AG09319 (cell line): ENCODE measurements at regions not wholly inside any gene's neighbourhood (a gene's known extent, or its start where the extent isn't known, plus 50 kb on each side); places are given as distances from the start of the nearest gene placed in this dataset.

ENCODE experiments used
- DNase-seq: peaks from one replicate; pipeline ENCODE4 v3.0.0-alpha.2; 2010; ENCODE audit warnings: low read depth; ENCODE audit errors: extremely low read depth
- CTCF ChIP-seq: IDR thresholded peaks from 2 replicates; pipeline ENCODE4 v1.5.1; 2011; ENCODE audit warnings: low read depth, mild to moderate bottlenecking, inconsistent platforms, low read length, moderate library complexity

- no peak for DNase-seq
- TF ChIP-seq CTCF = no peak
These were observed 117.8 kb downstream of the C16orf95 start for GRCh38 chr16:87199379-87199778.

GRCh38 chr16:87199901-87200300, 117.3 kb downstream of the C16orf95 start:
- TF ChIP-seq CTCF = no peak

GRCh38 chr16:87200637-87201036, 116.6 kb downstream of the C16orf95 start:
- no peak for DNase-seq
- TF ChIP-seq CTCF = no peak

More at GRCh38 chr16:87199901-87200300, 117.3 kb downstream of the C16orf95 start:
- no peak for DNase-seq

GRCh38 chr16:87201052-87201451, 116.1 kb downstream of the C16orf95 start:
- TF ChIP-seq CTCF = no peak
- DNase-seq = peak; percentile 93

- no peak for TF ChIP-seq CTCF
- DNase-seq = no peak
These were observed 115.4 kb downstream of the C16orf95 start for GRCh38 chr16:87201790-87202189.

- no peak for DNase-seq
- no peak for TF ChIP-seq CTCF
These were observed 114.8 kb downstream of the C16orf95 start for GRCh38 chr16:87202346-87202745.

GRCh38 chr16:87203060-87203656, 114.0 kb downstream of the C16orf95 start:
- peak; percentile 97 for TF ChIP-seq CTCF
- DNase-seq = peak; percentile 49
